ENCODE measurements at regions not wholly inside any gene's neighbourhood (a gene's known extent, or its start where the extent isn't known, plus 50 kb on each side); places are given as distances from the start of the nearest gene placed in this dataset.

DNA sequence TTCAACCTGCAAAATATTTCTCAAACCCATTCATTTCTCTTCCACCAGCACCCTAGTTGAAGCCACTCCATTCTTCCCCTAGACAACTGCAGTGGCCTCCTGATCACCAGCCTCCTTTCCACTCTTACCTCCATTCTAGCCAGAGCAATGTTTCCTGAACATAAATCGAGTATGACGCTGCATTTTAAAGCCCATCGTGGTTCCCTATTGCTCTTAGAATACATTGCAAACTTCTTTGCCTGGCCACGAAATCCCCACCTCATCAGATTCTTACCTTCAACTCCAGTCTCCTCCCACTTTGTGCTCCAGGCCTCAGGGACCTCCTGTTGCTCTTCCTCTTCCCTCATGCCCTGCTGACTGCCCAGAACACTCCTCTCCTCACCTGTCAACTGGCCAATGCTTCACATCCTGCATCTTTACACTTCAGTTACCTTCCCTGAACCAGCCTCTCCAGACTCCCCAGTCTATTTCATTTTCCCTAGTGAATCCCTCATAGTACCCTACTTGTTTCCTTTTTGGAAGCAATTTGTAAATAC lies 176.5 kb upstream of the CTAGE1 start:
- TF ChIP-seq, protein P1, sequence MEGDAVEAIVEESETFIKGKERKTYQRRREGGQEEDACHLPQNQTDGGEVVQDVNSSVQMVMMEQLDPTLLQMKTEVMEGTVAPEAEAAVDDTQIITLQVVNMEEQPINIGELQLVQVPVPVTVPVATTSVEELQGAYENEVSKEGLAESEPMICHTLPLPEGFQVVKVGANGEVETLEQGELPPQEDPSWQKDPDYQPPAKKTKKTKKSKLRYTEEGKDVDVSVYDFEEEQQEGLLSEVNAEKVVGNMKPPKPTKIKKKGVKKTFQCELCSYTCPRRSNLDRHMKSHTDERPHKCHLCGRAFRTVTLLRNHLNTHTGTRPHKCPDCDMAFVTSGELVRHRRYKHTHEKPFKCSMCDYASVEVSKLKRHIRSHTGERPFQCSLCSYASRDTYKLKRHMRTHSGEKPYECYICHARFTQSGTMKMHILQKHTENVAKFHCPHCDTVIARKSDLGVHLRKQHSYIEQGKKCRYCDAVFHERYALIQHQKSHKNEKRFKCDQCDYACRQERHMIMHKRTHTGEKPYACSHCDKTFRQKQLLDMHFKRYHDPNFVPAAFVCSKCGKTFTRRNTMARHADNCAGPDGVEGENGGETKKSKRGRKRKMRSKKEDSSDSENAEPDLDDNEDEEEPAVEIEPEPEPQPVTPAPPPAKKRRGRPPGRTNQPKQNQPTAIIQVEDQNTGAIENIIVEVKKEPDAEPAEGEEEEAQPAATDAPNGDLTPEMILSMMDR (IDR thresholded peaks at IDR 0.05 in 2 of 3, conservative IDR thresholded peaks at IDR 0.05 in 1 of 3; ENCODE audit: borderline replicate concordance in 1 of 3, insufficient read depth in 1 of 3, low read depth in 2 of 3, low read length in 2 of 3), result no peak
- TF ChIP-seq, protein P2, sequence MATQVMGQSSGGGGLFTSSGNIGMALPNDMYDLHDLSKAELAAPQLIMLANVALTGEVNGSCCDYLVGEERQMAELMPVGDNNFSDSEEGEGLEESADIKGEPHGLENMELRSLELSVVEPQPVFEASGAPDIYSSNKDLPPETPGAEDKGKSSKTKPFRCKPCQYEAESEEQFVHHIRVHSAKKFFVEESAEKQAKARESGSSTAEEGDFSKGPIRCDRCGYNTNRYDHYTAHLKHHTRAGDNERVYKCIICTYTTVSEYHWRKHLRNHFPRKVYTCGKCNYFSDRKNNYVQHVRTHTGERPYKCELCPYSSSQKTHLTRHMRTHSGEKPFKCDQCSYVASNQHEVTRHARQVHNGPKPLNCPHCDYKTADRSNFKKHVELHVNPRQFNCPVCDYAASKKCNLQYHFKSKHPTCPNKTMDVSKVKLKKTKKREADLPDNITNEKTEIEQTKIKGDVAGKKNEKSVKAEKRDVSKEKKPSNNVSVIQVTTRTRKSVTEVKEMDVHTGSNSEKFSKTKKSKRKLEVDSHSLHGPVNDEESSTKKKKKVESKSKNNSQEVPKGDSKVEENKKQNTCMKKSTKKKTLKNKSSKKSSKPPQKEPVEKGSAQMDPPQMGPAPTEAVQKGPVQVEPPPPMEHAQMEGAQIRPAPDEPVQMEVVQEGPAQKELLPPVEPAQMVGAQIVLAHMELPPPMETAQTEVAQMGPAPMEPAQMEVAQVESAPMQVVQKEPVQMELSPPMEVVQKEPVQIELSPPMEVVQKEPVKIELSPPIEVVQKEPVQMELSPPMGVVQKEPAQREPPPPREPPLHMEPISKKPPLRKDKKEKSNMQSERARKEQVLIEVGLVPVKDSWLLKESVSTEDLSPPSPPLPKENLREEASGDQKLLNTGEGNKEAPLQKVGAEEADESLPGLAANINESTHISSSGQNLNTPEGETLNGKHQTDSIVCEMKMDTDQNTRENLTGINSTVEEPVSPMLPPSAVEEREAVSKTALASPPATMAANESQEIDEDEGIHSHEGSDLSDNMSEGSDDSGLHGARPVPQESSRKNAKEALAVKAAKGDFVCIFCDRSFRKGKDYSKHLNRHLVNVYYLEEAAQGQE (IDR thresholded peaks at IDR 0.05; ENCODE audit: low read depth), result no peak

Measured in HCT116 (cell line).